ENCODE measurements at regions not wholly inside any gene's neighbourhood (a gene's known extent, or its start where the extent isn't known, plus 50 kb on each side); places are given as distances from the start of the nearest gene placed in this dataset.

- TF ChIP-seq CTCF (IDR thresholded peaks at IDR 0.05) (no peak), POLR2A (IDR thresholded peaks at IDR 0.05) (no peak)
- Histone ChIP-seq H3K4me1 (no peaks in the 10 kb centered on the region), H3K36me3 (no peaks in the 10 kb centered on the region), H3K9me3 (no peaks in the 10 kb centered on the region), H3K27me3 (no peaks in the 10 kb centered on the region), H3K27ac (no peak overlapping the region), H3K4me3 (no peak overlapping the region)
- DNase-seq: peak in 1 of 3 donors; percentile 9
These were observed 278.0 kb upstream of the HDAC4 start for GRCh38 chr2:239678666-239679296.

GRCh38 chr2:239678186-239678490, 277.3 kb upstream of the HDAC4 start:
- no peaks in the 10 kb centered on the region for H3K36me3 ChIP-seq
- no peak overlapping the region for H3K4me3 ChIP-seq
- TF ChIP-seq POLR2A (IDR thresholded peaks at IDR 0.05) (no peak), CTCF (IDR thresholded peaks at IDR 0.05) (no peak)
- H3K9me3 ChIP-seq: no peaks in the 10 kb centered on the region
- no peak for DNase-seq
- no peak overlapping the region for H3K27ac ChIP-seq
- no peaks in the 10 kb centered on the region for H3K4me1 ChIP-seq
- no peaks in the 10 kb centered on the region for H3K27me3 ChIP-seq

GRCh38 chr2:239677453-239678185, 276.8 kb upstream of the HDAC4 start:
- H3K27ac ChIP-seq: no peak overlapping the region
- no peak overlapping the region for H3K4me3 ChIP-seq
- H3K9me3 ChIP-seq: no peaks in the 10 kb centered on the region
- TF ChIP-seq POLR2A (IDR thresholded peaks at IDR 0.05) (no peak), CTCF (IDR thresholded peaks at IDR 0.05) (no peak)
- H3K27me3 ChIP-seq: no peaks in the 10 kb centered on the region
- H3K36me3 ChIP-seq: no peaks in the 10 kb centered on the region
- H3K4me1 ChIP-seq: no peaks in the 10 kb centered on the region
- DNase-seq: peak in 1 of 3 donors; percentile 4

GRCh38 chr2:239676716-239677452, 276.1 kb upstream of the HDAC4 start:
- peak in 1 of 3 donors; percentile 8 for DNase-seq
- Histone ChIP-seq H3K4me3 (no peak overlapping the region), H3K9me3 (no peaks in the 10 kb centered on the region), H3K27ac (no peak overlapping the region), H3K4me1 (no peaks in the 10 kb centered on the region), H3K36me3 (no peaks in the 10 kb centered on the region), H3K27me3 (no peaks in the 10 kb centered on the region)
- TF ChIP-seq POLR2A (IDR thresholded peaks at IDR 0.05) (no peak), CTCF (IDR thresholded peaks at IDR 0.05) (no peak)

GRCh38 chr2:239675826-239676715, 275.3 kb upstream of the HDAC4 start:
- no peak overlapping the region for H3K4me3 ChIP-seq
- H3K27ac ChIP-seq: no peak overlapping the region
- H3K27me3 ChIP-seq: no peaks in the 10 kb centered on the region
- TF ChIP-seq POLR2A (IDR thresholded peaks at IDR 0.05) (no peak), CTCF (IDR thresholded peaks at IDR 0.05) (no peak)
- H3K4me1 ChIP-seq: no peaks in the 10 kb centered on the region
- H3K9me3 ChIP-seq: no peaks in the 10 kb centered on the region
- peak in 1 of 3 donors; percentile 2 for DNase-seq
- H3K36me3 ChIP-seq: no peaks in the 10 kb centered on the region
